AG04450 (cell line): ENCODE measurements at regions not wholly inside any gene's neighbourhood (a gene's known extent, or its start where the extent isn't known, plus 50 kb on each side); places are given as distances from the start of the nearest gene placed in this dataset.

Experiments used
- CTCF ChIA-PET: fragments of 300-600, 350-600 bp; formaldehyde crosslinking; extraction: SDS; loops from one replicate; lab custom pipeline; 2022; ENCODE audit warnings: antibody characterized with exemption, inconsistent platforms; lab: Charles Lee
- POLR2A ChIA-PET: fragments of 350-600 bp; formaldehyde crosslinking; extraction: SDS; loops from one replicate; lab custom pipeline; 2021; ENCODE audit warnings: antibody characterized with exemption, inconsistent platforms; lab: Yijun Ruan, JAX
- DNase-seq: peaks from one replicate; pipeline ENCODE4 v3.0.0-alpha.2; 2011; ENCODE audit warnings: low read depth, low spot score
- H3K27ac ChIP-seq: one replicate; pipeline ENCODE4 v1.5.1; 2012; ENCODE audit warnings: low read depth, low read length, control low read depth
- H3K27me3 ChIP-seq: one replicate; pipeline ENCODE4 v1.6.0; 2012; ENCODE audit warnings: low read length; ENCODE audit not compliant: control insufficient read depth, insufficient read depth
- H3K4me3 ChIP-seq: 2 replicates; pipeline ENCODE4 v1.5.1; 2011; ENCODE audit warnings: mild to moderate bottlenecking, low read depth, low read length, control low read depth
- H3K9me3 ChIP-seq: 2 replicates; pipeline ENCODE4 v1.5.1; 2012; ENCODE audit warnings: low read length; ENCODE audit not compliant: control insufficient read depth, insufficient read depth
- CTCF ChIP-seq: IDR thresholded peaks from 2 replicates; pipeline ENCODE4 v1.5.1; 2011; ENCODE audit warnings: low read depth, low read length, control low read depth, inconsistent platforms

DNA sequence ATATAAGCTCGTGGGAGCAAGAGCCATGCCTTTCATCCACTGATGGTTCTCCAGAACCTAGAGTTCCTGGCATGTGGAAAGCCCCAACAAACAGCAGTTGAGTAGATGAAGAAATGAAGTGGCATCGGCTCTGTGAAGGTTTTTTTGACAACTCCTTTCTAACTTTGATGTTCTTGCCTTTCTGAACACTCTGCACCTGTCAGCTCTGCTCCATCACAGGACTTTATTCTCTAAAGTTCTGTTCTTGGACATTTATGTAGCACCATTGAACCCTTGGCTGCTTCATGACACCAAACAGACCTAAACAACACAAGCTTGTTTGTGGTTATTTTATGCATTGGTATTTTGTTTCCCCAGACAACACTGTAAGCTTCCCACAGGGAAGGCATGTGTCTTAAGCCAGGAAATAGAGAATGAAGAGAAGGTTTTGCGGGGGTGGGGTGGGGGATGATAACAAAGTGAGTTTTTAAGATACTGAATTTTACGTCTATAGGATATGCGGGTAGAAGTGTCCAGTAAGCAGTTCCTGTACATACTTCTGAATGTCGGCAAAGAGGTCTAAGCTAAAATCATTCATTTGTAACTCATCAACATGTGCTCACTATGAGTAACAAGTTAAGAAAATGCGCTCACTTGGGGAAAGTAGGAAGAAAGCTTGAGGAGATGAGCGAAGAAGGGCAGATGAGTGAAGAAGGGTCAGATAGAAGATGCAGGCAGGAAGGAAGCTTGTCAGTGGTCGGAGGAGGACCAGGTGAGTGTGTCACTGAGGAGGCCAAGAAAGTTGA is 146.0 kb upstream of the PLEKHG7 start:
- POLR2A ChIA-PET = interaction anchor here (1.0 kb wide), 1 partner anchor 411 kb away, joined by 4 read pairs; the partner anchor contains the start of gene BTG1
- CTCF ChIA-PET = interaction anchor here (0.9 kb wide), 2 partner anchors 1175 kb away, joined by 3 to 4 read pairs; no protein-coding TSS in a partner anchor

DNA sequence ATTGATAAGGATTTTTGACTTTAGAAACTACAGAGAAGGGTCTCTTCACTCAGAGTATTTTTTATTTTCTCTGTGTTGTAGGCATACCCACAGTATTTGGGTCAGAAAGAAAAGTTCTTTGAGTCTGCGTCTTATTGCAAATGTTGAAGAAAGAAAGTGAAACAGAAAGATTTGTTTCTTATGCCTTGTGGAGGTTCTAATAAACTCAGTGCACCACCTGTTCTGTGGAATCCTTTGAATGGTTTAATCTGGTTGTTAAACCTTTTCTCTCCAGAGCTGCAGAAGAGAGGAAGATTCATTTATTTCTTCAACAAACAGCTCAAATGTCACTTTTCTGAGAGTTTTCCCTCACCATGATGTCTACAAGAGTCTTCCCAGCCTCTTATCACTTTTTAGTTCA is 146.6 kb upstream of the PLEKHG7 start:
- Histone ChIP-seq H3K4me3 (no peak overlapping the region), H3K9me3 (no peaks in the 10 kb centered on the region), H3K27me3 (no peaks in the 10 kb centered on the region), H3K27ac (no peak overlapping the region)
- ChIA-PET CTCF (interaction anchor here (0.9 kb wide), 1 partner anchor 1174 kb away, joined by 3 read pairs; no protein-coding TSS in a partner anchor), POLR2A (no interaction called here)
- DNase-seq = no peak
- TF ChIP-seq CTCF = no peak

More for the DNA sequence above, 146.0 kb upstream of the PLEKHG7 start:
- Histone ChIP-seq H3K4me3 (no peak overlapping the region), H3K27me3 (no peaks in the 10 kb centered on the region), H3K27ac (no peak overlapping the region), H3K9me3 (no peaks in the 10 kb centered on the region)
- TF ChIP-seq CTCF = no peak
- DNase-seq = no peak

GRCh38 chr12:92554158-92555073 is 148.4 kb upstream of the PLEKHG7 start:
- no peaks in the 10 kb centered on the region for H3K27me3 ChIP-seq
- ChIA-PET POLR2A (no interaction called here), CTCF (no interaction called here)
- no peak for DNase-seq
- no peak overlapping the region for H3K27ac ChIP-seq
- no peaks in the 10 kb centered on the region for H3K9me3 ChIP-seq
- no peak for TF ChIP-seq CTCF
- H3K4me3 ChIP-seq = no peak overlapping the region

DNA sequence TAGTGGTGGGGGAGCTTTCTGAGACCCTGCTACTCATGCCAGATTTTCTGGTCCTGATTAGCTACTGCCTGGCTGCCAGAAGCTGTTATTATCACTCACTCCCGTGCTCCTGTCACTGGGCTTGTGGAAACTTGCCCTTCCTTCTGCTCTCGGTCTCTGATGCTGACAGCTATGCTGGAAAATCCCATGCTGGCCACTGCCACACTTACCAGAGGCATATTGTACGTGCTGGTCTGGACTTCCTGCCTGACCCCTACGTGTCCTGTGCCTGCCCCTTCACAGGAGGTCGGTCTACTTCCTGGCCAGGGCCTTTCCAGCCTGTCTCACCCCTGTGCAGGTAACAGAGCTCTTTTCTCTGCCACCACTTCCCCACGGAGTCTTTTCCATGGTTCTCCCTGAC is 149.4 kb upstream of the PLEKHG7 start:
- TF ChIP-seq CTCF = no peak
- ChIA-PET POLR2A (no interaction called here), CTCF (no interaction called here)
- Histone ChIP-seq H3K9me3 (no peaks in the 10 kb centered on the region), H3K27ac (no peak overlapping the region), H3K4me3 (no peak overlapping the region), H3K27me3 (no peaks in the 10 kb centered on the region)
- no peak for DNase-seq
